GM23338 (cell line): ENCODE measurements at regions not wholly inside any gene's neighbourhood (a gene's known extent, or its start where the extent isn't known, plus 50 kb on each side); places are given as distances from the start of the nearest gene placed in this dataset.

Experiments
- CREB1 ChIP-seq: fragments of 250-450 bp; sonication (Bioruptor Pico); IDR thresholded peaks from 2 replicates; pipeline ENCODE4 v1.5.0; 2020; ENCODE audit warnings: low read depth, mild to moderate bottlenecking, moderate library complexity
- CTCF ChIP-seq, 2 experiments: fragments of 200-600 bp in 1 of 2; sonication (generic) in 1 of 2; conservative IDR thresholded peaks; 2 replicates each; pipeline versions ENCODE4 v1.5.1 to v1.6.1; 2016 to 2017; ENCODE audit warnings: antibody characterized with exemption in 2 of 2, low read depth in 2 of 2, mild to moderate bottlenecking in 2 of 2, moderate library complexity in 1 of 2
- ETS1 ChIP-seq: IDR thresholded peaks from 2 replicates; pipeline ENCODE4 v1.6.1; 2016; ENCODE audit warnings: antibody characterized with exemption
- EZH2 ChIP-seq: fragments of 200-600 bp; sonication (generic); IDR thresholded peaks from one replicate; pipeline ENCODE4 v1.8.0; 2017; ENCODE audit warnings: antibody characterized with exemption, mild to moderate bottlenecking, low read depth; ENCODE audit not compliant: unreplicated experiment
- EZH2phosphoT487 ChIP-seq: fragments of 200-600 bp; sonication (generic); IDR thresholded peaks from one replicate; pipeline ENCODE4 v1.8.1; 2018; ENCODE audit warnings: antibody characterized with exemption; ENCODE audit not compliant: unreplicated experiment
- JUNB ChIP-seq: IDR thresholded peaks from one replicate; pipeline ENCODE4 v1.6.1; 2016; ENCODE audit warnings: antibody characterized with exemption; ENCODE audit not compliant: unreplicated experiment
- NANOG ChIP-seq: IDR thresholded peaks from 2 replicates; pipeline ENCODE4 v1.6.1; 2016; ENCODE audit warnings: antibody characterized with exemption, borderline replicate concordance
- POLR2AphosphoS5 ChIP-seq: IDR thresholded peaks from 2 replicates; pipeline ENCODE4 v1.6.1; 2016; ENCODE audit warnings: antibody characterized with exemption, low read depth
- REST ChIP-seq: IDR thresholded peaks from one replicate; pipeline ENCODE4 v1.6.1; 2018; ENCODE audit warnings: antibody characterized with exemption; ENCODE audit not compliant: unreplicated experiment
- ZNF331 ChIP-seq: fragments of 250-450 bp; sonication (Bioruptor Pico); IDR thresholded peaks from 2 replicates; pipeline ENCODE4 v1.5.0; 2020; ENCODE audit warnings: low read depth, mild to moderate bottlenecking, moderate library complexity
- ZNF462 ChIP-seq: fragments of 250-450 bp; sonication (Bioruptor Pico); IDR thresholded peaks from 2 replicates; pipeline ENCODE4 v1.5.0; 2020; ENCODE audit warnings: mild to moderate bottlenecking, moderate library complexity

- TF ChIP-seq JUNB (no peak), CTCF (conservative IDR thresholded peaks at IDR 0.05; ENCODE audit: low read depth in 2 of 2) (no peak), ZNF462 (CRISPR knock-in tag) (no peak), EZH2 (no peak), POLR2AphosphoS5 (no peak), REST (no peak), ETS1 (no peak), ZNF331 (CRISPR knock-in tag) (no peak), CREB1 (no peak), NANOG (no peak), EZH2phosphoT487 (no peak)
These were observed 224.2 kb downstream of the CBLN1 start for GRCh38 chr16:49057391-49057790.
